Breast epithelium (tissue), 4 donors: ENCODE measurements at regions not wholly inside any gene's neighbourhood (a gene's known extent, or its start where the extent isn't known, plus 50 kb on each side); places are given as distances from the start of the nearest gene placed in this dataset.
"Not testable (repeated sequence)": the region's sequence is repeated elsewhere in the genome, so short reads cannot be mapped to it uniquely, and the experiment has no call there.

Experiments used
- DNase-seq, 2 donors: peaks; one replicate each; pipeline ENCODE4 v3.0.0-alpha.2; 2019; ENCODE audit warnings: low spot score in 2 of 2
- H3K27ac ChIP-seq, 2 donors: fragments of 200-600 bp; sonication (generic) in 1 of 2; one replicate each; pipeline ENCODE4 v1.5.1; 2016 to 2019; ENCODE audit warnings: mild to moderate bottlenecking in 1 of 2
- H3K27me3 ChIP-seq, 2 donors: fragments of 200-600 bp; sonication (generic) in 1 of 2; one replicate each; pipeline versions ENCODE4 v1.5.1 to v1.6.0; 2017 to 2019; ENCODE audit warnings: control low read depth in 1 of 2, mild to moderate bottlenecking in 1 of 2
- H3K36me3 ChIP-seq: fragments of 200-600 bp; one replicate; pipeline ENCODE4 v1.5.1; 2019
- H3K4me1 ChIP-seq, 2 donors: fragments of 200-600 bp; sonication (generic); one replicate each; pipeline ENCODE4 v1.5.1; 2016 to 2019; ENCODE audit warnings: control low read depth in 1 of 2
- H3K4me3 ChIP-seq, 3 donors: fragments of 200-600 bp; sonication (generic); 1 replicate in 2 of 3; 2 replicates in 1 of 3; pipeline ENCODE4 v1.5.1; 2016 to 2019; ENCODE audit warnings: mild to moderate bottlenecking in 3 of 3, moderate library complexity in 2 of 3
- H3K9me3 ChIP-seq, 2 donors: fragments of 200-600 bp; sonication (generic) in 1 of 2; one replicate each; pipeline ENCODE4 v1.5.1; 2016 to 2019; ENCODE audit warnings: control low read depth in 1 of 2
- POLR2A ChIP-seq: fragments of 450-650 bp; IDR thresholded peaks from one replicate; pipeline ENCODE4 v1.6.1; 2016; ENCODE audit warnings: antibody characterized with exemption, mild to moderate bottlenecking, moderate library complexity
- POLR2AphosphoS5 ChIP-seq, 3 donors: sonication (generic); formaldehyde crosslinking; IDR thresholded peaks; one replicate each; pipeline ENCODE4 v1.6.1; 2017; ENCODE audit warnings: antibody characterized with exemption in 3 of 3
- intact Hi-C: fragments of 100-400 bp; cut with DNase I; formaldehyde crosslinking; loops from one replicate; pipeline ENCODE4 v1.15.1; 2023; ENCODE audit warnings: low total_unique reads
- TF ChIP-seq, protein P1 (sequence below), 3 donors: fragments of 450-650 bp; IDR thresholded peaks; one replicate each; pipeline ENCODE4 v1.5.1; 2016 to 2017; ENCODE audit warnings: antibody characterized with exemption in 3 of 3, mild to moderate bottlenecking in 3 of 3, moderate library complexity in 3 of 3

- Histone ChIP-seq H3K36me3 (no peaks in the 10 kb centered on the region), H3K4me3 (no peak overlapping the region), H3K27ac (no peak overlapping the region), H3K4me1 (no peaks in the 10 kb centered on the region), H3K27me3 (no peaks in the 10 kb centered on the region), H3K9me3 (no peaks in the 10 kb centered on the region)
- no peak for DNase-seq
- TF ChIP-seq POLR2AphosphoS5 (IDR thresholded peaks at IDR 0.05) (no peak), POLR2A (no peak)
- TF ChIP-seq, protein P1, sequence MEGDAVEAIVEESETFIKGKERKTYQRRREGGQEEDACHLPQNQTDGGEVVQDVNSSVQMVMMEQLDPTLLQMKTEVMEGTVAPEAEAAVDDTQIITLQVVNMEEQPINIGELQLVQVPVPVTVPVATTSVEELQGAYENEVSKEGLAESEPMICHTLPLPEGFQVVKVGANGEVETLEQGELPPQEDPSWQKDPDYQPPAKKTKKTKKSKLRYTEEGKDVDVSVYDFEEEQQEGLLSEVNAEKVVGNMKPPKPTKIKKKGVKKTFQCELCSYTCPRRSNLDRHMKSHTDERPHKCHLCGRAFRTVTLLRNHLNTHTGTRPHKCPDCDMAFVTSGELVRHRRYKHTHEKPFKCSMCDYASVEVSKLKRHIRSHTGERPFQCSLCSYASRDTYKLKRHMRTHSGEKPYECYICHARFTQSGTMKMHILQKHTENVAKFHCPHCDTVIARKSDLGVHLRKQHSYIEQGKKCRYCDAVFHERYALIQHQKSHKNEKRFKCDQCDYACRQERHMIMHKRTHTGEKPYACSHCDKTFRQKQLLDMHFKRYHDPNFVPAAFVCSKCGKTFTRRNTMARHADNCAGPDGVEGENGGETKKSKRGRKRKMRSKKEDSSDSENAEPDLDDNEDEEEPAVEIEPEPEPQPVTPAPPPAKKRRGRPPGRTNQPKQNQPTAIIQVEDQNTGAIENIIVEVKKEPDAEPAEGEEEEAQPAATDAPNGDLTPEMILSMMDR (IDR thresholded peaks at IDR 0.05), result no peak
- intact Hi-C loops, result no loop called here
These were observed 351.2 kb downstream of the CDC5L start for GRCh38 chr6:44738601-44739146.

DNA sequence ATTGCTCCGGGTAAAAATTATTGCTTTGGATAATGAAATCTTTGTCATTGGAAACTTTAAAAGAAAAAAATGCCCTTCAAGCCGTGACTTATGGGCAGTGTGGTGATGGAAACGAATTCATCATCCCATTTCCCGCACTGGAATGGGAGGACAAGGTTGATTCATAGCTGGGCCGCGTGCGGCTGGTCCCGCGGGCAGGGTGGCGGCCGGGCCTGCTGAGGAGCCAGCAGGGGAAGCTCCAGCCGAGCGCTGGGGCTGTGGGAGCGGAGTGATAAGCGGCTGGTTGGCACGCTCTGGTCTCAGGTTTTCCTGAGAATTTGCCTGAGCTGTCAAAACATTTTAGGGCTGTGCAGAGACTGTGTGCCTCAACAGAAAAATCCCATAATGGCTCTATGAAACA lies 351.7 kb downstream of the CDC5L start:
- no peak for DNase-seq
- Histone ChIP-seq H3K27ac (no peak overlapping the region), H3K36me3 (no peaks in the 10 kb centered on the region), H3K4me3 (no peak overlapping the region), H3K4me1 (no peaks in the 10 kb centered on the region), H3K9me3 (no peaks in the 10 kb centered on the region), H3K27me3 (no peaks in the 10 kb centered on the region)
- TF ChIP-seq, protein P1 (IDR thresholded peaks at IDR 0.05), result no peak
- no peak for TF ChIP-seq POLR2AphosphoS5 (IDR thresholded peaks at IDR 0.05)
- TF ChIP-seq POLR2A, result no peak
- intact Hi-C loops, result no loop called here

DNA sequence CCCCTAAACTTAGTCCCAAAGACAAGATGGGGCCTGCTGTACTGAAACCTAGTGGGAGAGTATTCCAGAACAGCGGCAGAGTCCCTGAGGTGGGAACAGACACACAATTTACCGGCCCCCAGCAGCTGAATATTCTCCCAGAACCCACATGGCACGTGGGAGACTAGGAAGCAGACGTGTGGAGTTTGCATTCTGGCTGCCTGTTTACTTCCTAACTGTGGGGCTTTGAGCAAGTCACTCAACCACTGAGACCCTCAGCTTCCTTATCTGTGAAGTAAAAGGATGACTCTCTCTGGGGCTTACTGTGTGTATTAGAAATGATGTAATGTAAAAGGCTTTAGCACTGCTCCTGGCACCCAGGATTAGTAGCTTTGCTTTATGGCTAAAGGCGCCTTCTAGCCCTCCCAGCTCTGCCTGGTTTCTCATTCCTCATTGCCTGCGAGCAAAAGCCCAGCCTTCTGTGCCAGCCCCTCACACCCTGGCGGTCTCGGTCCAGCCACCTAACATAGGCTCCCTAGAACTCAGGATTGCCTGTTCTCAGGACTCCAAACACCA lies 353.1 kb downstream of the CDC5L start:
- H3K9me3 ChIP-seq, result no peaks in the 10 kb centered on the region
- intact Hi-C loops, result no loop called here
- H3K36me3 ChIP-seq, result no peaks in the 10 kb centered on the region
- H3K27me3 ChIP-seq, result no peaks in the 10 kb centered on the region
- H3K4me3 ChIP-seq, result no peak overlapping the region
- H3K4me1 ChIP-seq, result no peaks in the 10 kb centered on the region
- DNase-seq, result no peak
- TF ChIP-seq, protein P1 (IDR thresholded peaks at IDR 0.05), result no peak
- no peak for TF ChIP-seq POLR2A
- TF ChIP-seq POLR2AphosphoS5 (IDR thresholded peaks at IDR 0.05), result no peak
- no peak overlapping the region for H3K27ac ChIP-seq

GRCh38 chr6:44742201-44742600 lies 354.7 kb downstream of the CDC5L start:
- Histone ChIP-seq H3K4me1 (no peaks in the 10 kb centered on the region), H3K27me3 (no peaks in the 10 kb centered on the region), H3K36me3 (no peaks in the 10 kb centered on the region), H3K27ac (no peak overlapping the region), H3K4me3 (no peak overlapping the region), H3K9me3 (no peaks in the 10 kb centered on the region)
- intact Hi-C loops, result no loop called here
- no peak for TF ChIP-seq POLR2A
- TF ChIP-seq, protein P1 (IDR thresholded peaks at IDR 0.05), result no peak
- no peak for TF ChIP-seq POLR2AphosphoS5 (IDR thresholded peaks at IDR 0.05)
- DNase-seq, result no peak

GRCh38 chr6:44742828-44743372 lies 355.4 kb downstream of the CDC5L start:
- H3K27me3 ChIP-seq, result no peaks in the 10 kb centered on the region
- H3K4me1 ChIP-seq, result no peaks in the 10 kb centered on the region
- H3K4me3 ChIP-seq, result no peak overlapping the region
- DNase-seq, result no peak
- TF ChIP-seq POLR2A (no peak), POLR2AphosphoS5 (IDR thresholded peaks at IDR 0.05) (no peak)
- TF ChIP-seq, protein P1 (IDR thresholded peaks at IDR 0.05), result no peak
- intact Hi-C loops, result no loop called here
- H3K9me3 ChIP-seq, result no peaks in the 10 kb centered on the region
- H3K27ac ChIP-seq, result no peak overlapping the region
- no peaks in the 10 kb centered on the region for H3K36me3 ChIP-seq

DNA sequence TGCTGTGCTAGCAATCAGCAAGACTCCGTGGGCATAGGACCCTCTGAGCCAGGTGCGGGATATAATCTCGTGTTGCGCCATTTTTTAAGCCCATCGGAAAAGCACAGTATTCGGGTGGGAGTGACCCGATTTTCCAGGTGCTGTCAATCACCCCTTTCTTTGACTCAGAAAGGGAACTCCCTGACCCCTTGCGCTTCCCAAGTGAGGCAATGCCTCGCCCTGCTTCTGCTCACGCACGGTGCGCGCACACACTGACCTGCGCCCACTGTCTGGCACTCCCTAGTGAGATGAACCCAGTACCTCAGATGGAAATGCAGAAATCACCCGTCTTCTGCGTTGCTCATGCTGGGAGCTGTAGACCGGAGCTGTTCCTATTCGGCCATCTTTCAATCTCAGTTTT lies 372.6 kb downstream of the CDC5L start:
- H3K27ac ChIP-seq, DNase-seq, H3K36me3 ChIP-seq, H3K4me3 ChIP-seq, H3K27me3 ChIP-seq, intact Hi-C loops, H3K4me1 ChIP-seq: not testable (repeated sequence)
- H3K9me3 ChIP-seq, result peaks cover 20 to 23% of the 10 kb centered on the region in 2 donors
